Ovary (tissue), 3 donors: ENCODE measurements at regions not wholly inside any gene's neighbourhood (a gene's known extent, or its start where the extent isn't known, plus 50 kb on each side); places are given as distances from the start of the nearest gene placed in this dataset.

Experiments used
- EP300 ChIP-seq: sonication (generic); formaldehyde crosslinking; IDR thresholded peaks from one replicate; pipeline ENCODE4 v1.6.1; 2017; ENCODE audit warnings: antibody characterized with exemption
- POLR2A ChIP-seq: fragments of 450-650 bp; IDR thresholded peaks from one replicate; pipeline ENCODE4 v1.6.1; 2017; ENCODE audit warnings: antibody characterized with exemption, mild to moderate bottlenecking, moderate library complexity
- TF ChIP-seq, protein P1 (sequence below), 3 donors: fragments of 450-650 bp in 2 of 3; fragments of 200-600 bp in 1 of 3; IDR thresholded peaks; one replicate each; pipeline versions ENCODE4 v1.5.1 to v1.8.0; 2016 to 2022; ENCODE audit warnings: antibody characterized with exemption in 3 of 3, mild to moderate bottlenecking in 1 of 3
- donor health status: DM: no; HTN: no; CAD: no.

DNA sequence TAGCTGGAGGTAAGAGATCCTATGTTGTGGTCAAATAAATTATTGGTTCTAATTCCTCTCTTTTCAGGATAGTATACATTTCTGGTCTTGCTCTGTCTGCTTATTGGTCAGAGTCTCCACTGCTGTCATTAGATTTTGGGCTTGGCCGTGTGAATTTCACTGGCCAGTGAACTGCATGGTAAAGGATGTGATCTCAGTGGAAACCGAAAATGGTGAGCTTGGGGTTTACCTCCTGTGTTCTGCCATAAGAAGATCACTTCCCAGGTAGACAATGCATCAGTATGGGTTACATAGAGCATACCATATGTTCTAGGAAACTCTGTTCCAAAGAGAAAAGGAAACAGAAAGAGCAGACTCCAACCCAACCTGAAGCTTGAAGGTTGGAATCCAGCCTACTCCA, 1123.3 kb upstream of the B3GALT2 start:
- TF ChIP-seq, protein P1, sequence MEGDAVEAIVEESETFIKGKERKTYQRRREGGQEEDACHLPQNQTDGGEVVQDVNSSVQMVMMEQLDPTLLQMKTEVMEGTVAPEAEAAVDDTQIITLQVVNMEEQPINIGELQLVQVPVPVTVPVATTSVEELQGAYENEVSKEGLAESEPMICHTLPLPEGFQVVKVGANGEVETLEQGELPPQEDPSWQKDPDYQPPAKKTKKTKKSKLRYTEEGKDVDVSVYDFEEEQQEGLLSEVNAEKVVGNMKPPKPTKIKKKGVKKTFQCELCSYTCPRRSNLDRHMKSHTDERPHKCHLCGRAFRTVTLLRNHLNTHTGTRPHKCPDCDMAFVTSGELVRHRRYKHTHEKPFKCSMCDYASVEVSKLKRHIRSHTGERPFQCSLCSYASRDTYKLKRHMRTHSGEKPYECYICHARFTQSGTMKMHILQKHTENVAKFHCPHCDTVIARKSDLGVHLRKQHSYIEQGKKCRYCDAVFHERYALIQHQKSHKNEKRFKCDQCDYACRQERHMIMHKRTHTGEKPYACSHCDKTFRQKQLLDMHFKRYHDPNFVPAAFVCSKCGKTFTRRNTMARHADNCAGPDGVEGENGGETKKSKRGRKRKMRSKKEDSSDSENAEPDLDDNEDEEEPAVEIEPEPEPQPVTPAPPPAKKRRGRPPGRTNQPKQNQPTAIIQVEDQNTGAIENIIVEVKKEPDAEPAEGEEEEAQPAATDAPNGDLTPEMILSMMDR (IDR thresholded peaks at IDR 0.05): no peak
- no peak for TF ChIP-seq POLR2A
- no peak for TF ChIP-seq EP300
